GM21737 (cell line): ENCODE measurements at regions not wholly inside any gene's neighbourhood (a gene's known extent, or its start where the extent isn't known, plus 50 kb on each side); places are given as distances from the start of the nearest gene placed in this dataset.
"Not testable (repeated sequence)": the region's sequence is repeated elsewhere in the genome, so short reads cannot be mapped to it uniquely, and the experiment has no call there.

Experiments
- ATAC-seq: cut with Tn5 transposase; IDR thresholded peaks from one replicate; pipeline ENCODE4 v1.9.1; 2021; ENCODE audit warnings: mild to moderate bottlenecking, moderate library complexity; ENCODE audit not compliant: unreplicated experiment

DNA sequence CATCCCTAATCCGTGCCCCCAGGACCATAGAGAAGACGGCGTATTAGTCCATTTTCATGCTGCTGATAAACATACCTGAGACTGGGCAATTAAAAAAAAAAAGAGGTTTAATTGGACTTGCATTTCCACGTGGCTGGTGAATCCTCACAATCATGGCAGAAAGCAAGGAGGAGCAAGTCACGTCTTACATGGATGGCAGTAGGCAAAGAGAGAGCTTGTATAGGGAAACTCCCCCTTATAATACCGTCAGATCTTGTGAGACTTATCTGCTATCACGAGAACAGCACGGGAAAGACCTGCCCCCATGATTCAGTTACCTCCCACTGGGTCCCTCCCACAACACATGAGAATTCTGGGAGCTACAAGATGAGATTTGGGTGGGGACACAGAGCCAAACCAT lies 145.8 kb upstream of the G2E3 start:
- not testable (repeated sequence) for ATAC-seq

GRCh38 chr14:30417121-30417520 lies 141.8 kb upstream of the G2E3 start:
- no peak for ATAC-seq

DNA sequence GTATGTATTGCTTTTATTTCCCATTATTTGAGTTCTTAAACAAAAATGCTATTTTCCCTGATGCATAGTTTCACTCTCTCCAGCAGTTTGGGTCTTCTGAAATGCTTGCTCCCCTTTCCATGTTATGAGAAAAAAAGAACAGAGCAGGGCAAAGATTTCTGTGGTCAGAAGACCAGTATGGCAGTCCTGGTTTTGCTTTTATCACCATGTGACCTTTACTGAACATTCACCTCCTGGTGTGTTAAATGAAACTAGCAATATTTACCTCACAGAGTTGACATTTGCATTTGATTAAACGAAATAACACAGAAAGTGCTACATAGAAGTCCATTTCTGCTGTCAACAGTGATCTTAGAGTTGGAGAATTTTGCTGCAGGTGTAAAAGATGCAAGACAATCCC lies 141.0 kb upstream of the G2E3 start:
- no peak for ATAC-seq

GRCh38 chr14:30419037-30419436 lies 139.9 kb upstream of the G2E3 start:
- no peak for ATAC-seq

GRCh38 chr14:30420515-30420914 lies 138.4 kb upstream of the G2E3 start:
- ATAC-seq = no peak

DNA sequence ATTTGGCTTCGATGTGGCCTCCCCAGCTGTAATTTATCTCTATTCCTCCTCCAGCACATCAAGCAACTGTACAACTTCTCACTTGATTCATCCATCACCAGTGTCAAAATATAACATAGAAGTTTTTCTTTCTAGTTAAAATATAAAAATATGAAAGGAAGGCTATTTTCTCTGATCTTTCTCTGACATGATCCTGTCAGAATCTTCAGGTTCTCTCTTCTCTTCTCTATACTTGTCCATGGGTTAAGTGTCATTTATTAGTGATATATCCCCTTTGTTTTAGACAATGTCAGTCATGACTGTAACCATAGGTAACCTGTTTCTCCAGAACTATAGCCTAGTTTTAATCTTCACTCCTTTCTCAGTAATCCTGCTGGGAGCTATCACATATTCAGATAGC lies 132.5 kb upstream of the G2E3 start:
- ATAC-seq = no peak

GRCh38 chr14:30427401-30427800 lies 131.6 kb upstream of the G2E3 start:
- no peak for ATAC-seq

DNA sequence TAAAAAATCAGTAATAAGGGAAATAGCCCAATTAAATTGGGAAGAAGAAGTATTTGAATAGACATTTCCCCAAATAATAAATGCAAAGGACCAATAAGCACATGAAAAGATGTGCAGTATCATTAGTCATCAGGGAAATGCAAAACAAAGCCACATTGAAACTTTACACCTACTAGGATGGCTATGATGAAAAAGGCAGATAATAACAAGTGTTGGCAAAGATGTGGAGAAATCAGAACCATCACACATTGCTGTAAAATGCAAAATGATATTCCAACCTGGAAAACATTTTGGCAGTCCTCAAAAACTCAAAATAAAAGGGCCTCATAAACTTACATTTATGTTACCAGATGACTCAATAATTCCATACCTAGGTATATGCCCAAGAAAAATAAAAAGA lies 131.1 kb upstream of the G2E3 start:
- no peak for ATAC-seq

DNA sequence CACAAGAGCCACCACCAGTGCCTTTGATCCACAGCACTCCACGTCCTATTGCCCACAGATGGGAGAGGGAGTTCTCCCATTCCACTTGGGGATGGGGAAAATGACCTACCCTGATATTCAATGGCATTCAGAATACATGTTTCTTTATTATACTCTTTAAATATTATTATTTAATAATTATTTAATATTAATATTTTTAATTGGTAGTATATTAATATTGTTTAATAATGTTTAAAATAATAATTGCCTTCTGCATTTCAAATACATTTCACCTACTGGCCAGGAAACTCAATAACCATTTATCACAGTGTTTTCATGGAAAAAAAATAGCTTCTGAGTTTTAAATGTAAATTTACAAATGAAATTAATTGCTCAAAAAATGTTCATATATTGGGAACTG lies 127.4 kb upstream of the G2E3 start:
- ATAC-seq = no peak

DNA sequence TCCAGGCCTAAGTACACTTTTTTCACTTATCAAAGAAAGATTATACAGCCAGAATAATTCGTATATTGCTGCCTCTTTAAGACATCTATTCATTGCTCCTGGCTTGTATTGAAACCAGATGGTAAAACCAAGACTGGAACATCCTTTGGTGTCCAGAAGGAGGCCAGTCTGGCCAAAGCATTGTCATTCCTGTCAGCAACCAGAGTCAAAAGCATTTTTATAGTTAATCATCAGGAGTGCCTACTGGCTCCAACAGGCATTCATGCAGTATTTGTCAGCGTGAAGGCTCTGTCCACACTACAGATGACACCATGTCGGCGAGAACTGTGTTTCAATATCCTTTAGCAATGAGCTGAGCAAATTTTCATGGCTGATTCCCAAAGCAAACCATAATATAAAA lies 118.0 kb upstream of the G2E3 start:
- no peak for ATAC-seq

DNA sequence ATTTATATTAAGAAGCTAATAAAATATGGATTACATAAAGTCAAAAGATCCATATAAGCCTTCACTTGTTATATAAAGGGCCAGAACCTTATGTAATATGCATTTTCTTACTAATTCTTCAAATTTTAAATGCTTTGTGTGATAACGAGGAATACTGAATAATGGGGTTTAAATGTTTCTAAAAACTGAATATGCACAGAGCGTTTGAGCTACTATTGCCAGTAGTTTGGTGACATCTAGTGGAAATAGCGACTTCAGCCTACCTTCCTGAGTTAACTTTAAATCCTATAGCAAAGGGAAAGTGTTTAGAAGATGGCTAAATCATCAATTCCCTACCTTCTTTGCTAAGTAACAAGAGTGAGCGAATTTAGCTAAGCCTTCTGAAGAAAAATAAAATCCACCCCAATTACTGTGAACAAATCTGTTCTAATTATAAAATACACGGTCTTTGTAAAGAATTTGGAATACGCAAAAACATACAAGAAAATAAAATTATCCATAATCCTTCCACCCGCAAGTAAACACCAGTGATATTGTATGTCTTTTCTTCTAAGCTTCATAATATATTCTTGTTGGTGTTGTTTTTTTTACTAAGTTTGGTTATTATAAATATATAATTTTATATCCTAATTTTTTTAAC lies 115.5 kb upstream of the G2E3 start:
- no peak for ATAC-seq

DNA sequence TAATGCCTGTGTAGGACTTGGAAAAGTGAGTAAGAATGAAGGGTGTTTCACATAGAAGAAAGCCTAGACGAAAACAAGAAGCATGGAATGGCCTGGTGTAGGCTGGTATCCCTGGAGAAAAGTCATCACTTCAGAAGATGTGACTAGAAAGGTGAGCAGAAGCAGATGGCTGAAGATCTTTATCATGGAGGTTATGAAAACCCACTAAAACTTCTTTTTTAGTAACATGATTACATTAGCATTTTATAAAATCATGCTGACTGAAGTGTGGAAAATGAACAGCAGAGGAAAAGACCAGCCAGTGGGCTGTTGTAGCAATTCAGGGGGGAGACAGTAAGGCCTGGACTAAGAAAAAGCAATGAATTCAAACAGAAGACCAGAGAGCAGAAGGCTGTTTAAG lies 114.5 kb upstream of the G2E3 start:
- no peak for ATAC-seq

- no peak for ATAC-seq
Observed at GRCh38 chr14:30445011-30445793, 113.8 kb upstream of the G2E3 start.

- ATAC-seq = no peak
Observed at GRCh38 chr14:30445852-30446251, 113.1 kb upstream of the G2E3 start.

GRCh38 chr14:30450631-30451545 lies 108.1 kb upstream of the G2E3 start:
- no peak for ATAC-seq

DNA sequence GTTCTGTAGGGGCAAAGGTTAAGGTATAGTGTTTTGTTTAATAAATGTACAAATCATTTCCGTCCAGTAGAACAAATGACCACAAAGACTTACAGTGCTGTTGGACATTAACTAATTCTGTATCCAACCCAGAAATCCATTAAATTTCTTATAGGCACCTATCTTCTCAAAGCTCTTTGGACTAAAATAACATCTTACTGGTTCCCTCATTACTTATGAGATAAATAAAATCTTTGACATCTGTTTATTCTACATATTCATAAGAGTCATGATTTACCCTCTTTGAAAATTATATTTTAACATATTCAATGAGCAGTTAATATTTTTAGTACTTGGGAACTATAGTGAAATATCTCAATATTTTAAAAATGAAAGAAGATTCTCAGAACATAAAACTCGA lies 102.7 kb upstream of the G2E3 start:
- no peak for ATAC-seq

- ATAC-seq = no peak
Observed at GRCh38 chr14:30462358-30462757, 96.6 kb upstream of the G2E3 start.

DNA sequence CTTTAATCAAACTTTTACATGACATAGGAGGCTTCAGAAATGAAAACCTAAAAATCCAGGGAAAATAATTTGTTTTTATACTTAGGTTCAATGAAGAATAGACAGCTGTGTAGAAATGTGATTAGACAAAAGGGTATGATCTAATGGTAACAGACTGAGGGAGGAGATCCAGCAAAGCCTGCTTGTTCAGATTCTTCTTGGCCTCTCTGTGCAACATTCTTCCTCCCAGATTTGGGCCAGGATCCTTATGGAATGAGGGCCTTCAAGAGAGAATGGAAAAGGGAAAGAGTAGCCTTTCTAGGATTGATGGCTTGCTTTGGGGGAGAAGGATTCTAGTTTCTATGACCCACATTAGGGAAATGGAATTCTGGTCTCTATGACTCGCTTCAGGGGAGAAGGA lies 94.5 kb upstream of the G2E3 start:
- no peak for ATAC-seq

- no peak for ATAC-seq
Observed at GRCh38 chr14:30468354-30468753, 90.6 kb upstream of the G2E3 start.

DNA sequence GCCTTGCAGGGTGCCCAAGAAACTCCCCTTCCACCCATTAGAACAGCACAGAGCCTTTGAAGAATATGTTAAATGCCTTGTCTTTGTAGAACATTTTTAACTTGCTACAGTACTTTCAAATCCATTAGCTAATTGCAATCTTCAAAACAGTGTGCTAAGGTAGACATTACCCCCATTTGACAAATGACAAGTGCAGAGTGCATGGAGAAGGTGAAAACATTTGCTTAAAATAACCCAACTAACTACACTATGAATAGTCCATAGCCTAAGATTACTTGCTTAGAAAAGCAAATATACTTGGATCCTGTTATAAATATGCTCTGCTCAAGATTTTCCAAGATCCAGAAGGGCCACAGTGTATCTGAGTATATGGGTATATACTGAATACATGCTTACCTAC lies 87.0 kb upstream of the G2E3 start:
- ATAC-seq = no peak

DNA sequence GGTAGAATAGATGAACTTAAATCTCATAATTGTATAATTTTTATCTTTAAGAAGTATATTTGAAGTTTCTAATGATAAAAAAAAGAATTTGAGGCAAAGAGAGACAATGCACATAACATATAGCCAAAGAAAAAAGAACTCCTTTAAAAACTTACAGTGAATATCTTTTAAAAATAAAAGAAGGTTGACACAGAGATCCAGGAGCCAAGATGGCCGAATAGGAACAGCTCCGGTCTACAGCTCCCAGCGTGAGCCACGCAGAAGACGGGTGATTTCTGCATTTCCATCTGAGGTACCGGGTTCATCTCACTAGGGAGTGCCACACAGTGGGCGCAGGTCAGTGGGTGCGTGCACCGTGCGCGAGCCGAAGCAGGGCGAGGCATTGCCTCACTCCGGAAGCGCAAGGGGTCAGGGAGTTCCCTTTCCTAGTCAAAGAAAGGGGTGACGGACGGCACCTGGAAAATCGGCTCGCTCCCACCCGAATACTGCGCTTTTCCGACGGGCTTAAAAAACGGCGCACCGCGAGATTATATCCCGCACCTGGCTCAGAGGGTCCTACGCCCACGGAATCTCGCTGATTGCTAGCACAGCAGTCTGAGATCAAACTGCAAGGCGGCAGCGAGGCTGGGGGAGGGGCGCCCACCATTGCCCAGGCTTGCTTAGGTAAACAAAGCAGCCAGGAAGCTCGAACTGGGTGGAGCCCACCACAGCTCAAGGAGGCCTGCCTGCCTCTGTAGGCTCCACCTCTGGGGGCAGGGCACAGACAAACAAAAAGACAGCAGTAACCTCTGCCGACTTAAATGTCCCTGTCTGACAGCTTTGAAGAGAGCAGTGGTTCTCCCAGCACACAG lies 84.9 kb upstream of the G2E3 start:
- not testable (repeated sequence) for ATAC-seq
